Glutamatergic neuron (in vitro differentiated cells): ENCODE measurements at regions not wholly inside any gene's neighbourhood (a gene's known extent, or its start where the extent isn't known, plus 50 kb on each side); places are given as distances from the start of the nearest gene placed in this dataset.

Source experiments
- DNase-seq: peaks from one replicate; pipeline ENCODE4 v3.0.0; 2022
- H3K27ac Mint-ChIP-seq: one replicate; pipeline ENCODE4 v1.8.0; 2020; ENCODE audit warnings: mild to moderate bottlenecking, mixed read lengths, inconsistent platforms; ENCODE audit not compliant: unreplicated experiment
- H3K27me3 Mint-ChIP-seq: one replicate; pipeline ENCODE4 v1.8.0; 2020; ENCODE audit warnings: mild to moderate bottlenecking, moderate library complexity, mixed read lengths, inconsistent platforms; ENCODE audit not compliant: unreplicated experiment
- H3K36me3 Mint-ChIP-seq: one replicate; pipeline ENCODE4 v1.8.0; 2020; ENCODE audit warnings: mild to moderate bottlenecking, mixed read lengths, inconsistent platforms; ENCODE audit not compliant: unreplicated experiment
- H3K4me1 Mint-ChIP-seq: one replicate; pipeline ENCODE4 v1.8.0; 2020; ENCODE audit warnings: mild to moderate bottlenecking, low read depth, mixed read lengths, inconsistent platforms; ENCODE audit not compliant: unreplicated experiment
- H3K4me3 Mint-ChIP-seq: one replicate; pipeline ENCODE4 v1.8.0; 2020; ENCODE audit warnings: mild to moderate bottlenecking, mixed read lengths, inconsistent platforms; ENCODE audit not compliant: unreplicated experiment
- H3K9me3 Mint-ChIP-seq: one replicate; pipeline ENCODE4 v1.8.0; 2020; ENCODE audit warnings: mild to moderate bottlenecking, moderate library complexity, mixed read lengths, inconsistent platforms; ENCODE audit not compliant: unreplicated experiment
- TF ChIP-seq, protein P1 (sequence below): fragments of 200-600 bp; sonication (generic); IDR thresholded peaks from one replicate; pipeline ENCODE4 v1.5.0; 2021; ENCODE audit not compliant: partially characterized antibody, unreplicated experiment

DNA sequence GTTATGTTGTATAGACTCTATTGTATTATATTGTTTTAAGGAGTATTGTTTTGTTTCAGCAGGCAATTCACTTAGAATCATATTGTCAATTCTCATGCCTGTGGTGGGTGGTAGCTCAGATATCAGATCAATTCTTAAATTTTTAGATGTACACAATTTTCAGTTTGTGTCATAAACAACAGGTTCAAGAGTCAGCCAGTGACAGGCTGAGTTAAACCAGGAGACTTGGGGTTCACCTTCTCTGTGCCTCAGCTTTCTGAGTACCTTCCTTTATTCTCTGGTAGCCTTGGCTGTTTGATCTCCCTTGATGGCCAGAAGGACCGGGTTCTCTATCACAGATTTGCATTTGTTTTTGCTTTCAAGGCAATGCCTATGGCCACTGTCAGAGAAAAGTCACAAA lies 199.9 kb upstream of the KCNMB2 start:
- DNase-seq: no peak
- H3K9me3 Mint-ChIP-seq: no peaks in the 10 kb centered on the region
- H3K27me3 Mint-ChIP-seq: no peaks in the 10 kb centered on the region
- H3K36me3 Mint-ChIP-seq: peaks cover 4% of the 10 kb centered on the region
- TF ChIP-seq, protein P1, sequence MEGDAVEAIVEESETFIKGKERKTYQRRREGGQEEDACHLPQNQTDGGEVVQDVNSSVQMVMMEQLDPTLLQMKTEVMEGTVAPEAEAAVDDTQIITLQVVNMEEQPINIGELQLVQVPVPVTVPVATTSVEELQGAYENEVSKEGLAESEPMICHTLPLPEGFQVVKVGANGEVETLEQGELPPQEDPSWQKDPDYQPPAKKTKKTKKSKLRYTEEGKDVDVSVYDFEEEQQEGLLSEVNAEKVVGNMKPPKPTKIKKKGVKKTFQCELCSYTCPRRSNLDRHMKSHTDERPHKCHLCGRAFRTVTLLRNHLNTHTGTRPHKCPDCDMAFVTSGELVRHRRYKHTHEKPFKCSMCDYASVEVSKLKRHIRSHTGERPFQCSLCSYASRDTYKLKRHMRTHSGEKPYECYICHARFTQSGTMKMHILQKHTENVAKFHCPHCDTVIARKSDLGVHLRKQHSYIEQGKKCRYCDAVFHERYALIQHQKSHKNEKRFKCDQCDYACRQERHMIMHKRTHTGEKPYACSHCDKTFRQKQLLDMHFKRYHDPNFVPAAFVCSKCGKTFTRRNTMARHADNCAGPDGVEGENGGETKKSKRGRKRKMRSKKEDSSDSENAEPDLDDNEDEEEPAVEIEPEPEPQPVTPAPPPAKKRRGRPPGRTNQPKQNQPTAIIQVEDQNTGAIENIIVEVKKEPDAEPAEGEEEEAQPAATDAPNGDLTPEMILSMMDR: no peak
- no peaks in the 10 kb centered on the region for H3K4me1 Mint-ChIP-seq
- no peak overlapping the region for H3K27ac Mint-ChIP-seq
- H3K4me3 Mint-ChIP-seq: no peak overlapping the region

DNA sequence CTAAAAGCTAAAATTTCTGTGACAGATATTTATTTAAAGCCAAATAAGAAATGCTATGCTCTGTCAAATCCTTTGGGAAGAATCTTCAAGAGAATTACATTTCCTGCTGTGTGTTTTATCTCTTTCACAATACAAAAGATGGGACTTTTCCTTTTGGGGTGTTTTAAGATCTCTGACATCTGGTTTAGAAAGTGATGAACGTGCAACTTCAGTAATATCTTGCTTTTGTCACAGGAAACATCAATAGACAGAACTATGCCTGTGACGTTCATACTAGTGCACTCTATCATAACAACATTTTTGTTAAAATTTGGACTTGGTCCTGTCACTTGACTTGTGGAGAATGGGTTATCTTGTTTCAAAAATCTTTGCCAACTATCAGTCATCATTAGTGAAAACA lies 195.7 kb upstream of the KCNMB2 start:
- Mint-ChIP-seq H3K9me3 (no peaks in the 10 kb centered on the region), H3K4me3 (no peak overlapping the region), H3K4me1 (no peaks in the 10 kb centered on the region), H3K27me3 (no peaks in the 10 kb centered on the region), H3K36me3 (no peaks in the 10 kb centered on the region), H3K27ac (no peak overlapping the region)
- DNase-seq: no peak
- TF ChIP-seq, protein P1: no peak

DNA sequence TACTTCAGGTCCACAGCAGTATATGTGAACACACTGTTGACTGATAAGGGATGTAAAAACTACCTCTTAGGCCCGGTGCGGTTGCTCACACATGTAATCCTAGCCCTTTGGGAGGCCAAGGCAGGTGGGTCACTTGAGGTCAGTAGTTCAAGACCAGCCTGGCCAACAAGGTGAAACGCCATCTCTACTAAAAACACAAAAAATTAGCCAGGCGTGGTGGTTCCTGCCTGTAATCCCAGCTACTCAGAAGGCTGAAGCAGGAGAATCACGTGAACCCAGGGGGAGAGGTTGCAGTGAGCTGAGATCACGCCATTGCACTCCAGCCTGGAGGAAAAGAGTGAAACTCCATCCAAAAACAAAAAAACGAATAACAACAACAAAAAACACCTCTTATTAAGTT lies 194.6 kb upstream of the KCNMB2 start:
- TF ChIP-seq, protein P1: no peak
- Mint-ChIP-seq H3K27ac (no peak overlapping the region), H3K4me1 (no peaks in the 10 kb centered on the region), H3K27me3 (no peaks in the 10 kb centered on the region), H3K36me3 (no peaks in the 10 kb centered on the region), H3K9me3 (no peaks in the 10 kb centered on the region), H3K4me3 (no peak overlapping the region)
- DNase-seq: no peak

DNA sequence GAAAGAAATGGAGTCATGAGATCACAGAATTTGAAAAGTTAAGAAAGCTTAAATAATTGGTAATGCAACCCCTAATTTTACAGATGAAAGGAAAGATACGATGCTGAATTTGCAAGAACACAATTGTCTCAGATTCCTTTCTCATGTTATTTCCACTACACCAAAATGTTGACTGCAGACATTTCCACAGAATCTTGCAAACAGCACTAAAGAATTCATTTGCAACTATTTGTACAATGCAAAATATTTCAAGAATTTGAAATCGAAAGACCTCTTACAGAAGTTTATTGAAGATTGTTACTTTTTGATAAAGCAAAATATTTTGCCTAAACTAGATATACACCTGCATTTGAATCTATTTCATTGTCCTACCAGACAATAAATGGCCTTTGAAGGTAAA lies 194.1 kb upstream of the KCNMB2 start:
- no peak overlapping the region for H3K4me3 Mint-ChIP-seq
- H3K27ac Mint-ChIP-seq: no peak overlapping the region
- H3K4me1 Mint-ChIP-seq: no peaks in the 10 kb centered on the region

DNA sequence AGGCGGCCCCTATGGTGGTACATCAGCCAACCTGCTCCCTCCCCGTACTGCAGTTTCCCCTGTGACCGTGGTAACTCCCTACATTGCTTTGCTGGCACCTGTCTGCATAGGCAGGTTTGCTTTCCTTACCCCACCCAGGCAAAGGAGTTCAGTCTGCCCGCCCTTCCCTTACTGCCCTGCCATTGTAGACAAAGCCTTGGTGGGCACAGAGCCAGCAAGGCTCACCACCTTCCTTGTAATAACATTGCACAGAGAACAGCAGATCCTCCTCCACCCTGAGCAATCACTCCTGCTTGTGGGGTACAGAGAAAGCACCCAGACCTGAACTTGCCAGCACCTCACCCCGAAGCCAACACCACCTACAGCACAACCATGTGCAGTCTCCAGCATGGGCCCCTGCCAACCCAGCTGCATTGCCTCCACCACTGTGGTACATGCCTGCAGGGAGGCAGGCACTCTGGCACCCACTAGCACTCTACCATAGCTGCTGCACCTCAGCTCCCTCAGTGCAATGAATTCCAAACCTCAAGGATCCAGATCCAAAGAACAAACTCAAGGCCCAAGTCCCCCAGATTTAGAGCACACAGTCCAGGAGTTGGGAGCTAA lies 192.7 kb upstream of the KCNMB2 start:
- no peaks in the 10 kb centered on the region for H3K27me3 Mint-ChIP-seq
- H3K4me1 Mint-ChIP-seq: no peaks in the 10 kb centered on the region
- no peak overlapping the region for H3K4me3 Mint-ChIP-seq
- no peaks in the 10 kb centered on the region for H3K9me3 Mint-ChIP-seq
- TF ChIP-seq, protein P1: no peak
- no peaks in the 10 kb centered on the region for H3K36me3 Mint-ChIP-seq
- H3K27ac Mint-ChIP-seq: no peak overlapping the region
- DNase-seq: no peak

More for the DNA sequence above, 194.1 kb upstream of the KCNMB2 start:
- TF ChIP-seq, protein P1: no peak
- H3K27me3 Mint-ChIP-seq: no peaks in the 10 kb centered on the region
- no peaks in the 10 kb centered on the region for H3K36me3 Mint-ChIP-seq
- no peak for DNase-seq
- no peaks in the 10 kb centered on the region for H3K9me3 Mint-ChIP-seq
